22Rv1 (cell line): ENCODE measurements at regions not wholly inside any gene's neighbourhood (a gene's known extent, or its start where the extent isn't known, plus 50 kb on each side); places are given as distances from the start of the nearest gene placed in this dataset.

Experiments used
- ZFX ChIP-seq: fragments of 450-650 bp; IDR thresholded peaks from 2 replicates; pipeline ENCODE4 v1.6.1; 2017; ENCODE audit warnings: antibody characterized with exemption, borderline replicate concordance
- TF ChIP-seq, protein P1 (sequence below): fragments of 450-650 bp; IDR thresholded peaks from 2 replicates; pipeline ENCODE4 v1.5.1; 2017; ENCODE audit warnings: mild to moderate bottlenecking

DNA sequence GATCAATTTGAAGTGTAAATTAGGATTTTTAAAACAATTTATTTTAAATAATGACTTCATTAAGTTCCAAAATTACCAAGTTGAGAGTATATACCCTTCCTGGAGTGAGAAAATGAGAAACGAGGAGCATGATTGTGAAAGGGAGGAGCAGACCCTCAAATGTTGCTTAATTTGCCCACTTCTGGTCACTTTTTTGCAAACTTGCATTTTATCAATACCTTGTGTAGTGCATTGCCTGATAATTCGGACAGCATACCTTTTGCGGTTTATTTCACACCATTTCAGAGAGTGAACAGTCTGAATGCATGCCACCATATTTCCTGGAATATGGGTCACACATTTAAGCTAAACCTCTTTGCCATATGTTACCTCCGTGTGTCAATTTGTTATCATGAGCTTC, 669.7 kb downstream of the RNF144A start:
- TF ChIP-seq, protein P1, sequence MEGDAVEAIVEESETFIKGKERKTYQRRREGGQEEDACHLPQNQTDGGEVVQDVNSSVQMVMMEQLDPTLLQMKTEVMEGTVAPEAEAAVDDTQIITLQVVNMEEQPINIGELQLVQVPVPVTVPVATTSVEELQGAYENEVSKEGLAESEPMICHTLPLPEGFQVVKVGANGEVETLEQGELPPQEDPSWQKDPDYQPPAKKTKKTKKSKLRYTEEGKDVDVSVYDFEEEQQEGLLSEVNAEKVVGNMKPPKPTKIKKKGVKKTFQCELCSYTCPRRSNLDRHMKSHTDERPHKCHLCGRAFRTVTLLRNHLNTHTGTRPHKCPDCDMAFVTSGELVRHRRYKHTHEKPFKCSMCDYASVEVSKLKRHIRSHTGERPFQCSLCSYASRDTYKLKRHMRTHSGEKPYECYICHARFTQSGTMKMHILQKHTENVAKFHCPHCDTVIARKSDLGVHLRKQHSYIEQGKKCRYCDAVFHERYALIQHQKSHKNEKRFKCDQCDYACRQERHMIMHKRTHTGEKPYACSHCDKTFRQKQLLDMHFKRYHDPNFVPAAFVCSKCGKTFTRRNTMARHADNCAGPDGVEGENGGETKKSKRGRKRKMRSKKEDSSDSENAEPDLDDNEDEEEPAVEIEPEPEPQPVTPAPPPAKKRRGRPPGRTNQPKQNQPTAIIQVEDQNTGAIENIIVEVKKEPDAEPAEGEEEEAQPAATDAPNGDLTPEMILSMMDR, result no peak
- no peak for TF ChIP-seq ZFX
